Smooth muscle cell (in vitro differentiated cells): ENCODE measurements at regions not wholly inside any gene's neighbourhood (a gene's known extent, or its start where the extent isn't known, plus 50 kb on each side); places are given as distances from the start of the nearest gene placed in this dataset.

Experiments used
- DNase-seq: peaks from one replicate; lab custom pipeline; 2025; ENCODE audit not compliant: unreplicated experiment; lab: John Stamatoyannopoulos, UW
- H2AFZ ChIP-seq: fragments of 200-600 bp; sonication (generic); 2 replicates; pipeline ENCODE4 v1.6.0; 2016; ENCODE audit warnings: antibody characterized with exemption, low read depth, mild to moderate bottlenecking
- H3F3A ChIP-seq: fragments of 200-600 bp; sonication (generic); 2 replicates; pipeline ENCODE4 v1.6.0; 2017; ENCODE audit warnings: antibody characterized with exemption, low read depth
- H3K27ac ChIP-seq: fragments of 200-600 bp; sonication (generic); 2 replicates; pipeline ENCODE4 v1.5.1; 2016; ENCODE audit warnings: low read depth, mild to moderate bottlenecking
- H3K27me3 ChIP-seq: fragments of 200-600 bp; sonication (generic); 2 replicates; pipeline ENCODE4 v1.6.1; 2016; ENCODE audit warnings: low read depth, mild to moderate bottlenecking
- H3K36me3 ChIP-seq: fragments of 200-600 bp; sonication (generic); 2 replicates; pipeline ENCODE4 v1.5.1; 2016; ENCODE audit warnings: low read depth
- H3K4me1 ChIP-seq: fragments of 200-600 bp; sonication (generic); 2 replicates; pipeline ENCODE4 v1.5.1; 2016; ENCODE audit warnings: low read depth
- H3K4me2 ChIP-seq: fragments of 200-600 bp; sonication (generic); 2 replicates; pipeline ENCODE4 v1.6.0; 2016; ENCODE audit warnings: mild to moderate bottlenecking
- H3K4me3 ChIP-seq: fragments of 200-600 bp; sonication (generic); 2 replicates; pipeline ENCODE4 v1.5.1; 2016; ENCODE audit warnings: mild to moderate bottlenecking
- H3K79me2 ChIP-seq: fragments of 200-600 bp; sonication (generic); 2 replicates; pipeline ENCODE4 v1.6.0; 2016; ENCODE audit warnings: low read depth, mild to moderate bottlenecking
- H3K9ac ChIP-seq: fragments of 200-600 bp; sonication (generic); 2 replicates; pipeline ENCODE4 v1.6.0; 2016; ENCODE audit warnings: low read depth
- H3K9me3 ChIP-seq: fragments of 200-600 bp; sonication (generic); replicated peaks from 2 replicates; pipeline ENCODE4 v1.5.1; 2016; ENCODE audit warnings: low read depth
- H4K20me1 ChIP-seq: fragments of 200-600 bp; sonication (generic); 2 replicates; pipeline ENCODE4 v1.6.0; 2016; ENCODE audit warnings: low read depth
- CTCF ChIP-seq: fragments of 200-600 bp; sonication (generic); IDR thresholded peaks from 2 replicates; pipeline ENCODE4 v1.5.1; 2017; ENCODE audit warnings: borderline replicate concordance, mild to moderate bottlenecking, antibody characterized with exemption; ENCODE audit not compliant: insufficient read depth, poor library complexity, severe bottlenecking
- WGBS: methylation state at CpG from one replicate; pipeline ENCODE4 v1.1.7; 2016; ENCODE audit warnings: low lambda C conversion rate; 5-methylcytosine and 5-hydroxymethylcytosine counted together

DNA sequence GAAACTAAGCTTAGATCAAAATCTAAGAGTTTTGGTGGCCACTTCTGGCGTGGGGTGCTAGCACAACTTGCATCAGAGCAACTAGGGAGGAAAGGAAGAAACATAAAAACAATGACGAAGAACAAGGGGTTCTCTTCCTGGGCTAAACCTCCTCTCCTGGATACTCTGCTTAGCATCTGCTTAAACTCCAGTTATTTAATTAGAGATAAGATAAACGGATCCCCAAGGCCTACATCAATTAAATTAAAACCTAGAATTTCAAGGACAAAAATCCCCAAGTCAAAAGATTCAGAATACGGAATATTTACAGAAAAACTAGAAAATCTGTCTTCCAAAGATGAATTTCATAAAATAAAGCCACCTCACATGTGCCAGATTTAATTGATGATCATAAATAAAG is 281.9 kb downstream of the SHOX2 start:
- H3F3A ChIP-seq = no peaks in the 10 kb centered on the region
- H3K27ac ChIP-seq = no peak overlapping the region
- TF ChIP-seq CTCF = no peak
- peaks cover 4% of the 10 kb centered on the region for H3K9me3 ChIP-seq
- no peak for DNase-seq
- WGBS = 87% methylated on average over 4 of the region's 4 CpGs
- no peaks in the 10 kb centered on the region for H3K36me3 ChIP-seq
- H3K4me2 ChIP-seq = no peak overlapping the region
- no peak overlapping the region for H2AFZ ChIP-seq
- no peaks in the 10 kb centered on the region for H3K4me1 ChIP-seq
- H3K9ac ChIP-seq = no peak overlapping the region
- H3K79me2 ChIP-seq = no peaks in the 10 kb centered on the region
- H3K27me3 ChIP-seq = no peaks in the 10 kb centered on the region
- H3K4me3 ChIP-seq = no peak overlapping the region
- H4K20me1 ChIP-seq = no peaks in the 10 kb centered on the region

DNA sequence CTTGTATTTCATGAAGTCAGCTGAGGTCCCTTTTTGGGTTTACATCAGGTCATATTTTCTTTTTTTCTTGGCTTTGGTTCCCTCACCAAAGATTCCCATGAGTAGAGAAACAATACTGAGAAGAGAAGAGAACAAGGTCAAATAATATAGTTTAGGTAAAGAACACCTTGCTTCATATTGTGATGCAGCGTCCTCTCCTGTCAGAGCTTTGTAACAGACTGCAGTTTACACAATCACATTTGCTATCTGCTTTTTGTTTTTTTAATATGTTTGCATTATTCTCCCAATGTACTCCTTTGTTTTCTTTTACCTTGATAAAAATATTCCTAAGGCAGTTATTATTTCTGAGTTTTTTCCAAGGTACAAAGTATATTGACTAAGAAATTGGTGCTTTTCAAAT is 283.2 kb downstream of the SHOX2 start:
- no peaks in the 10 kb centered on the region for H3K36me3 ChIP-seq
- no peak overlapping the region for H3K27ac ChIP-seq
- 84% methylated on average over 1 of the region's 1 CpG for WGBS
- no peaks in the 10 kb centered on the region for H3K27me3 ChIP-seq
- no peak for DNase-seq
- no peak overlapping the region for H3K9ac ChIP-seq
- H3K4me3 ChIP-seq = no peak overlapping the region
- TF ChIP-seq CTCF = no peak
- no peaks in the 10 kb centered on the region for H3K9me3 ChIP-seq
- no peaks in the 10 kb centered on the region for H4K20me1 ChIP-seq
- no peaks in the 10 kb centered on the region for H3K4me1 ChIP-seq
- H2AFZ ChIP-seq = no peak overlapping the region
- H3F3A ChIP-seq = no peaks in the 10 kb centered on the region
- no peak overlapping the region for H3K4me2 ChIP-seq
- no peaks in the 10 kb centered on the region for H3K79me2 ChIP-seq

- Histone ChIP-seq H3K9me3 (no peaks in the 10 kb centered on the region), H3K9ac (no peak overlapping the region)
- no peak for TF ChIP-seq CTCF
Measured at GRCh38 chr3:157820157-157820517, 286.1 kb downstream of the SHOX2 start.

DNA sequence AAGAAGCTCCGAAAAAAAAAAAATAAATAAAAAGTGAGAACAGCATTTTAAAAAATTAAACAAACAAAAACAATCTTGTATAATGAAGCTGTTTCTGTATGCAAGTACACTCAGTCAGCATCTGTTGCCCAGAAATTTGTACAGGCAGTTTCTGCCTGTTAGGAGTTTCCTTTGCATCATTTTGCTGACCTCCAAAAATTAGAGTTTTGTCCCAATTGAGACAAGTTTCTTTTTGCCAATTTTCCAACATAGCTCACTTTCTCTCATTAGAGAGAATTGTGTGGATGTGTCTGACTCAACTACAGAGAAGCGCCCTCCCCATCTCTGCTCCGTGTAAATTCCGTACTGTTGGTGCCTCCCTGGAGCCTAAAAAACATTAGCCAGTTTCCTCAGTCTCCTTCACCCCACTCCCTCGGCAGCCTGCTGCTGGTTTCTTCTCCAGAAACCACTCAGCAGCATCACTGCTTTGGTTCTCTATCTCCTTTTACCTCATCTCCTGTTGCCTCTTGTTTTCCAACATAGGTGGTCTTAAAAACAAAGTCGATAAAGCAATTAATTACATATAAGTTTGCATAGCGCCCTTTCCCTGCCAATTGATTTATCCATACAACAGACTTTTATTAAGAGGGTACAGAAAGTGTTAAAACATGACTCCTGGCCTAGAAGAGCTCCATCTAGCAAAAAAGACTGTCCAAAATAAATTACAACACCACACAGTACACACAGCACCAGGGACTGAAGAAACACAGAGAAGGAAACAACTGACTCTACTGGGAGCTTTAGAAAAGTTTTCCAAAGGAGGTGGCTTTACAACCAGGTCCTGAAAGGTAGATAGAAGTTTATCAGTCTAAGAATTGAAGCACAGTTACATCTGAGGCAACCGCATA is 286.7 kb downstream of the SHOX2 start:
- DNase-seq = no peak
- H3K4me2 ChIP-seq = no peak overlapping the region
- WGBS = 71% methylated on average over 8 of the region's 8 CpGs
- H3K79me2 ChIP-seq = no peaks in the 10 kb centered on the region
- H3K27me3 ChIP-seq = no peaks in the 10 kb centered on the region
- no peaks in the 10 kb centered on the region for H3K4me1 ChIP-seq
- H3K4me3 ChIP-seq = no peak overlapping the region
- no peak for TF ChIP-seq CTCF
- no peak overlapping the region for H3K9ac ChIP-seq
- H3F3A ChIP-seq = no peaks in the 10 kb centered on the region
- no peak overlapping the region for H2AFZ ChIP-seq
- H3K9me3 ChIP-seq = no peaks in the 10 kb centered on the region
- no peaks in the 10 kb centered on the region for H3K36me3 ChIP-seq
- no peaks in the 10 kb centered on the region for H4K20me1 ChIP-seq
- H3K27ac ChIP-seq = no peak overlapping the region

More at GRCh38 chr3:157820157-157820517, 286.1 kb downstream of the SHOX2 start:
- Histone ChIP-seq H3K79me2 (no peaks in the 10 kb centered on the region), H3K4me2 (no peak overlapping the region), H4K20me1 (no peaks in the 10 kb centered on the region), H3K27ac (no peak overlapping the region), H3F3A (no peaks in the 10 kb centered on the region), H3K36me3 (no peaks in the 10 kb centered on the region), H3K4me1 (no peaks in the 10 kb centered on the region), H3K4me3 (no peak overlapping the region), H3K27me3 (no peaks in the 10 kb centered on the region), H2AFZ (no peak overlapping the region)
- no peak for DNase-seq
